ENCODE measurements at regions not wholly inside any gene's neighbourhood (a gene's known extent, or its start where the extent isn't known, plus 50 kb on each side); places are given as distances from the start of the nearest gene placed in this dataset.
"Not testable (repeated sequence)": the region's sequence is repeated elsewhere in the genome, so short reads cannot be mapped to it uniquely, and the experiment has no call there.

DNA sequence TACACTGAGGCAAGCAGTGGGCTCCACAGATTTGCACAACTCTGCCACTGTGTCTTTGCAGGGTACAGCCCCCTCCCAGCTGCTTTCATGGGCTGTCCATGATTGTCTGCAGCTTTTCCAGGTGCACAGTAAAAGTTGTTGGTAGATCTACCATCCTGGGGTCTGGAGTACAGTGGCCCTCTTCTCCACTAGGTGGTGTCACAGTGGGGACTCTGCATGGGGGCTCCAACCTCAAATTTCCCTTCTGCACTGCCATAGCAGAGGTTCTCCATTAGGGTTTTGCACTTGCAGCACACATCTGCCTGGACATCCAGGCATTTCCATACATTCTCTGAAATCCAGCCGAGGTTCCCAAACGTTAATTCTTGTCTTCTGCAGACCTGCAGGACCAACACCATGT lies 1002.3 kb downstream of the FAM133A start:
- no peak for ATAC-seq (ENCODE audit: low read depth)
- H3K27ac ChIP-seq (ENCODE audit: poor library complexity, severe bottlenecking) = no peak overlapping the region
- no peak for DNase-seq (ENCODE audit: low spot score)
- no peaks in the 10 kb centered on the region for H3K36me3 ChIP-seq (ENCODE audit: low read depth)
- no peaks in the 10 kb centered on the region for H3K9me3 ChIP-seq (ENCODE audit: severe bottlenecking)
- H3K4me1 ChIP-seq (ENCODE audit: insufficient read depth, poor library complexity, severe bottlenecking) = no peaks in the 10 kb centered on the region
- H3K4me3 ChIP-seq (ENCODE audit: severe bottlenecking) = no peak overlapping the region
- TF ChIP-seq, protein P1, sequence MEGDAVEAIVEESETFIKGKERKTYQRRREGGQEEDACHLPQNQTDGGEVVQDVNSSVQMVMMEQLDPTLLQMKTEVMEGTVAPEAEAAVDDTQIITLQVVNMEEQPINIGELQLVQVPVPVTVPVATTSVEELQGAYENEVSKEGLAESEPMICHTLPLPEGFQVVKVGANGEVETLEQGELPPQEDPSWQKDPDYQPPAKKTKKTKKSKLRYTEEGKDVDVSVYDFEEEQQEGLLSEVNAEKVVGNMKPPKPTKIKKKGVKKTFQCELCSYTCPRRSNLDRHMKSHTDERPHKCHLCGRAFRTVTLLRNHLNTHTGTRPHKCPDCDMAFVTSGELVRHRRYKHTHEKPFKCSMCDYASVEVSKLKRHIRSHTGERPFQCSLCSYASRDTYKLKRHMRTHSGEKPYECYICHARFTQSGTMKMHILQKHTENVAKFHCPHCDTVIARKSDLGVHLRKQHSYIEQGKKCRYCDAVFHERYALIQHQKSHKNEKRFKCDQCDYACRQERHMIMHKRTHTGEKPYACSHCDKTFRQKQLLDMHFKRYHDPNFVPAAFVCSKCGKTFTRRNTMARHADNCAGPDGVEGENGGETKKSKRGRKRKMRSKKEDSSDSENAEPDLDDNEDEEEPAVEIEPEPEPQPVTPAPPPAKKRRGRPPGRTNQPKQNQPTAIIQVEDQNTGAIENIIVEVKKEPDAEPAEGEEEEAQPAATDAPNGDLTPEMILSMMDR (IDR thresholded peaks at IDR 0.05; ENCODE audit: poor library complexity, severe bottlenecking) = no peak
- no peaks in the 10 kb centered on the region for H3K27me3 ChIP-seq (ENCODE audit: insufficient read depth, poor library complexity, severe bottlenecking)

DNA sequence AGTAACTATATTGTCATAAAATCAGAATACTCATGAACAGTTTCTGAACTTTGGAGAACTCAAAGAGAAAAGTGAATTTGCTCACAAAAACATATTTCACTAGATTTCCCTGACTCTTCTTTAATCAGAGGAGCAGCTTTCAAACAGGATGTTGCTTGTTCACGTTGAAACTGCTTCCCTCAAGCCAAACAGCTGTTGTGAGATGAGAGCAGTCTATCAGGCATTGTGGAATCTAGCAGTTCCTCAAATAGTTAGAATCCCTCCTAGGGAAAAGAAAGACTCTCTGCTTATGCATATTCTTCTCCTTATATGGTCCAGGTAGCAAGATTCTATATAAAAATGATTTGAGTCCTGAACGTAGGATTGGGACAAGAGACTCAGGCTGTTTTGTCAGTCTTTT lies 1012.1 kb downstream of the FAM133A start:
- TF ChIP-seq, protein P1 (IDR thresholded peaks at IDR 0.05; ENCODE audit: poor library complexity, severe bottlenecking) = no peak
- DNase-seq (ENCODE audit: low spot score) (no peak), ATAC-seq (ENCODE audit: low read depth) (no peak)
- no peaks in the 10 kb centered on the region for H3K4me1 ChIP-seq (ENCODE audit: insufficient read depth, poor library complexity, severe bottlenecking)
- no peak overlapping the region for H3K4me3 ChIP-seq (ENCODE audit: severe bottlenecking)
- no peaks in the 10 kb centered on the region for H3K27me3 ChIP-seq (ENCODE audit: insufficient read depth, poor library complexity, severe bottlenecking)
- H3K27ac ChIP-seq (ENCODE audit: poor library complexity, severe bottlenecking) = no peak overlapping the region
- H3K9me3 ChIP-seq (ENCODE audit: severe bottlenecking) = no peaks in the 10 kb centered on the region
- no peaks in the 10 kb centered on the region for H3K36me3 ChIP-seq (ENCODE audit: low read depth)

DNA sequence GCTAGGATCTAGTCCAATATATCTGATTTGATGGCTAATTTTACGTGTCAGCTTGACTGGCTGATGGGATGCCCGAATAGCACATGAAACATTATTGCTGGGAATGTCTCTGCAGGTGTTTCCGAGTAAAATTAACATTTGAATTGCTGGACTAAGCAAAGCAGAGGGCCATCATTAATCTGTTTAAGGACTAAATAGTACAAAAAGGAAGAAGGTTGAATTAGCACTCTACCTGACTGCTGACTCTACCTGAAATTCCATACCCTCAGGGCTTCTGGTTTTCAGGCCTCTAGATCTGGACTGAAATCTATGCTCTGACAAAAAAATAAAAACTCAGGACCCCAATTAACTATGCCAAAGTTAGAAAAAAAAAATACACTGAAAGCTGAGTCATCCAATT lies 1021.9 kb downstream of the FAM133A start:
- H3K4me1 ChIP-seq (ENCODE audit: insufficient read depth, poor library complexity, severe bottlenecking) = no peaks in the 10 kb centered on the region
- no peak overlapping the region for H3K4me3 ChIP-seq (ENCODE audit: severe bottlenecking)
- no peak for ATAC-seq (ENCODE audit: low read depth)
- H3K27ac ChIP-seq (ENCODE audit: poor library complexity, severe bottlenecking) = no peak overlapping the region
- H3K36me3 ChIP-seq (ENCODE audit: low read depth) = no peaks in the 10 kb centered on the region
- H3K27me3 ChIP-seq (ENCODE audit: insufficient read depth, poor library complexity, severe bottlenecking) = no peaks in the 10 kb centered on the region
- no peak for DNase-seq (ENCODE audit: low spot score)
- TF ChIP-seq, protein P1 (IDR thresholded peaks at IDR 0.05; ENCODE audit: poor library complexity, severe bottlenecking) = no peak
- no peaks in the 10 kb centered on the region for H3K9me3 ChIP-seq (ENCODE audit: severe bottlenecking)

DNA sequence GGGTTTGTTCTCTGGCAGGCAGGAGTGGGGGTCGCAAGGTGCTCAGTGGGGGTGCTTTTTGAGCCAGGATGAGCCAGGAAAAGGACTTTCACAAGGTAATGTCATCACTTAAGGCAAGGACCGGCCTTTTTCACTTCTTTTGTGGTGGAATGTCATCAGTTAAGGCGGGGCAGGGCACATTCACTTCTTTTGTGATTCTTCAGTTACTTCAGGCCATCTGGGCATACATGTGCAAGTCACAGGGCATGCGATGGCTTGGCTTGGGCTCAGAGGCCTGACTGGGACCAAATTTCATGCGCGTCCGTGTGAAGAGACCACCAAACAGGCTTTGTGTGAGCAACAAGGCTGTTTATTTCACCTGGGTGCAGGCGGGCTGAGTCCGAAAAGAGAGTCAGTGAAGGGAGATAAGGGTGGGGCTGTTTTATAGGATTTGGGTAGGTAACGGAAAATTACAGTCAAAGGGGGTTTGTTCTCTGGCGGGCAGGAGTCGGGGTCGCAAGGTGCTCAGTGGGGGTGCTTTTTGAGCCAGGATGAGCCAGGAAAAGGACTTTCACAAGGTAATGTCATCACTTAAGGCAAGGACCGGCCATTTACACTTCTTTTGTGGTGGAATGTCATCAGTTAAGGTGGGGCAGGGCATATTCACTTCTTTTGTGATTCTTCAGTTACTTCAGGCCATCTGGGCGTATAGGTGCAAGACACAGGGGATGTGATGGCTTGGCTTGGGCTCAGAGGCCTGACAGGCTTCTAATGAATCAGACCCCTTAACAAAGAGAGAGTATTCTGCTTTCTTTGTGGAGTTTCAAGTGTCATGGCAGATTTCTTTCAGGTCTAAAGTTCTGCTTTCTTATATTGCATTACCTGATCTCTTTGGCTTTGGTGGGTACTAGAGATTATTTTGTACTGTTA lies 1030.6 kb downstream of the FAM133A start:
- not testable (repeated sequence) for H3K27me3 ChIP-seq (ENCODE audit: insufficient read depth, poor library complexity, severe bottlenecking); H3K9me3 ChIP-seq (ENCODE audit: severe bottlenecking); H3K4me1 ChIP-seq (ENCODE audit: insufficient read depth, poor library complexity, severe bottlenecking); H3K4me3 ChIP-seq (ENCODE audit: severe bottlenecking); DNase-seq (ENCODE audit: low spot score); H3K36me3 ChIP-seq (ENCODE audit: low read depth); H3K27ac ChIP-seq (ENCODE audit: poor library complexity, severe bottlenecking); ATAC-seq (ENCODE audit: low read depth)

DNA sequence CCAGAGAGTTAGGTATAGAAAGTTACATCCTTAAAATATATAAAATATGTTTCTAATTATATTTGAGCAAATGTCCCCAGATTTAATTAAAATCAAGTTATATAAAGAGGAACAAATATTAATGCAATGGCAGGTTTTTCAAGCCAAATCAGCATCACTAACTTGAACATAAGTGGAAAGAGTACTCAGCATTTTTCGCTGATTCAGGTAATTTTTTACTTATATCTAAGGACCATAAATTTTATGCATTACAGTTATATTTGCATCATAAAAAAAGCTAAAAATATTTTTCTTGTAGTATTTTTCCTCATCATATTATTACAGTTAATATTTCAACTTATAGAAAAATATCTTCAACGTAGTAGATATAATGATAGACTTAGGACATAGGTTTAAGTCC lies 1047.4 kb downstream of the FAM133A start:
- no peak for DNase-seq (ENCODE audit: low spot score)
- H3K9me3 ChIP-seq (ENCODE audit: severe bottlenecking) = no peaks in the 10 kb centered on the region
- H3K36me3 ChIP-seq (ENCODE audit: low read depth) = no peaks in the 10 kb centered on the region
- TF ChIP-seq, protein P1 (IDR thresholded peaks at IDR 0.05; ENCODE audit: poor library complexity, severe bottlenecking) = no peak
- ATAC-seq (ENCODE audit: low read depth) = no peak
- H3K27ac ChIP-seq (ENCODE audit: poor library complexity, severe bottlenecking) = no peak overlapping the region
- no peaks in the 10 kb centered on the region for H3K27me3 ChIP-seq (ENCODE audit: insufficient read depth, poor library complexity, severe bottlenecking)
- no peak overlapping the region for H3K4me3 ChIP-seq (ENCODE audit: severe bottlenecking)
- H3K4me1 ChIP-seq (ENCODE audit: insufficient read depth, poor library complexity, severe bottlenecking) = no peaks in the 10 kb centered on the region
